ENCODE measurements at regions not wholly inside any gene's neighbourhood (a gene's known extent, or its start where the extent isn't known, plus 50 kb on each side); places are given as distances from the start of the nearest gene placed in this dataset.
"Not testable (repeated sequence)": the region's sequence is repeated elsewhere in the genome, so short reads cannot be mapped to it uniquely, and the experiment has no call there.

GRCh38 chr17:45585037-45585733, 94.7 kb upstream of the PLEKHM1 start:
- intact Hi-C loops (cut with DNase I), result loop anchor here in 1 of 2 donors (5.0 to 10.0 kb wide), 2 partner anchors 150 to 363 kb away; partner anchors contain the start of genes ARHGAP27 and FMNL1
- H3K9me3 ChIP-seq; H3K36me3 ChIP-seq (ENCODE audit: insufficient read depth in 1 of 2, low read depth in 1 of 2): not testable (repeated sequence)
- Histone ChIP-seq H3K27ac (peak overlapping the region; percentile 37), H3K4me3 (peak overlapping the region; percentile 71), H3K27me3 (ENCODE audit: insufficient read depth in 3 of 3, low read length in 2 of 3) (peaks cover 0 to 42% (median 13%) of the 10 kb centered on the region in 3 donors), H3K4me1 (peaks cover 28% of the 10 kb centered on the region)
- WGBS, 3 donors, result 1% methylated on average over 44 to 56 of the region's 56 CpGs
- TF ChIP-seq CTCF (IDR thresholded peaks at IDR 0.05), result peak; percentile 8
- ATAC-seq (peak; percentile 83 to 87 (median 84)), DNase-seq (peak; percentile 85 to 89)

- H3K4me3 ChIP-seq, result peak overlapping the region; percentile 71
- TF ChIP-seq CTCF (IDR thresholded peaks at IDR 0.05), result peak; percentile 29
- H3K27ac ChIP-seq; H3K36me3 ChIP-seq (ENCODE audit: insufficient read depth in 1 of 2, low read depth in 1 of 2); H3K9me3 ChIP-seq: not testable (repeated sequence)
- H3K27me3 ChIP-seq (ENCODE audit: insufficient read depth in 3 of 3, low read length in 2 of 3), result peaks cover 0 to 42% (median 13%) of the 10 kb centered on the region in 3 donors
- H3K4me1 ChIP-seq, result peaks cover 27% of the 10 kb centered on the region
- WGBS, 3 donors, result 2% methylated on average over 34 to 47 of the region's 62 CpGs
- ATAC-seq (peak; percentile 2 to 51 (median 45)), DNase-seq (peak; percentile 26 to 62)
- intact Hi-C loops (cut with DNase I), result loop anchor here in 1 of 2 donors (5.0 to 10.0 kb wide), 2 partner anchors 151 to 364 kb away; partner anchors contain the start of genes ARHGAP27 and FMNL1
Observed at GRCh38 chr17:45585794-45586650, 95.5 kb upstream of the PLEKHM1 start.

- H3K36me3 ChIP-seq (ENCODE audit: insufficient read depth in 1 of 2, low read depth in 1 of 2); DNase-seq; ATAC-seq; H3K27ac ChIP-seq; H3K4me3 ChIP-seq; H3K9me3 ChIP-seq: not testable (repeated sequence)
- Histone ChIP-seq H3K27me3 (ENCODE audit: insufficient read depth in 3 of 3, low read length in 2 of 3) (peaks cover 0 to 36% (median 13%) of the 10 kb centered on the region in 3 donors), H3K4me1 (peaks cover 27% of the 10 kb centered on the region)
- intact Hi-C loops (cut with DNase I), result loop anchor here in 1 of 2 donors (5.0 to 10.0 kb wide), 2 partner anchors 152 to 364 kb away; partner anchors contain the start of genes ARHGAP27 and FMNL1
- WGBS, 3 donors, result 45 to 64% (median 62%) methylated on average over 4 to 6 of the region's 6 CpGs
Observed at GRCh38 chr17:45586651-45586934, 96.1 kb upstream of the PLEKHM1 start.

GRCh38 chr17:45592433-45592923, 102.0 kb upstream of the PLEKHM1 start:
- intact Hi-C loops (cut with DNase I), result loop anchor here (10.0 kb wide), 2 partner anchors 168 to 198 kb away; no protein-coding TSS in a partner anchor
- H3K27ac ChIP-seq; H3K4me1 ChIP-seq; H3K4me3 ChIP-seq; H3K9me3 ChIP-seq; H3K36me3 ChIP-seq (ENCODE audit: insufficient read depth in 1 of 2, low read depth in 1 of 2): not testable (repeated sequence)
- H3K27me3 ChIP-seq (ENCODE audit: insufficient read depth in 3 of 3, low read length in 2 of 3), result peaks cover 0 to 21% (median 0%) of the 10 kb centered on the region in 3 donors
- DNase-seq (peak; percentile 58 to 86), ATAC-seq (peak; percentile 60 to 93 (median 81))
- peak; percentile 78 for TF ChIP-seq CTCF (IDR thresholded peaks at IDR 0.05)
- 9 to 15% (median 12%) methylated on average over 6 of the region's 6 CpGs for WGBS, 3 donors

GRCh38 chr17:45596347-45596746, 105.8 kb upstream of the PLEKHM1 start:
- ATAC-seq; H3K9me3 ChIP-seq; H3K27ac ChIP-seq; H3K4me1 ChIP-seq; H3K36me3 ChIP-seq (ENCODE audit: insufficient read depth in 1 of 2, low read depth in 1 of 2); H3K4me3 ChIP-seq; DNase-seq: not testable (repeated sequence)
- H3K27me3 ChIP-seq (ENCODE audit: insufficient read depth in 3 of 3, low read length in 2 of 3), result peaks cover 0 to 21% (median 0%) of the 10 kb centered on the region in 3 donors
- 77 to 91% (median 82%) methylated on average over 4 of the region's 4 CpGs for WGBS, 3 donors
- intact Hi-C loops (cut with DNase I), result loop anchor here (10.0 kb wide), 2 partner anchors 172 to 202 kb away; no protein-coding TSS in a partner anchor

GRCh38 chr17:45600052-45601012, 109.8 kb upstream of the PLEKHM1 start:
- peaks cover 0 to 19% (median 0%) of the 10 kb centered on the region in 3 donors for H3K27me3 ChIP-seq (ENCODE audit: insufficient read depth in 3 of 3, low read length in 2 of 3)
- H3K4me3 ChIP-seq; H3K9me3 ChIP-seq; DNase-seq; intact Hi-C loops (cut with DNase I); H3K4me1 ChIP-seq; H3K36me3 ChIP-seq (ENCODE audit: insufficient read depth in 1 of 2, low read depth in 1 of 2); H3K27ac ChIP-seq: not testable (repeated sequence)
- peak in 1 of 4 donors; percentile 57 for ATAC-seq
- 65 to 79% (median 74%) methylated on average over 9 to 14 of the region's 21 CpGs for WGBS, 3 donors

- H3K27ac ChIP-seq; H3K4me1 ChIP-seq; H3K9me3 ChIP-seq; DNase-seq; H3K4me3 ChIP-seq; intact Hi-C loops (cut with DNase I); H3K36me3 ChIP-seq (ENCODE audit: insufficient read depth in 1 of 2, low read depth in 1 of 2): not testable (repeated sequence)
- ATAC-seq, result peak in 1 of 4 donors; percentile 21
- 91 to 94% (median 91%) methylated on average over 9 to 14 of the region's 18 CpGs for WGBS, 3 donors
- H3K27me3 ChIP-seq (ENCODE audit: insufficient read depth in 3 of 3, low read length in 2 of 3), result peaks cover 0 to 14% (median 0%) of the 10 kb centered on the region in 3 donors
Observed at GRCh38 chr17:45601013-45601412, 110.5 kb upstream of the PLEKHM1 start.

Measured in psoas muscle (tissue), 7 donors.